Testis (tissue), 2 donors: ENCODE measurements at regions not wholly inside any gene's neighbourhood (a gene's known extent, or its start where the extent isn't known, plus 50 kb on each side); places are given as distances from the start of the nearest gene placed in this dataset.

Source experiments
- DNase-seq: peaks from one replicate; pipeline ENCODE4 v3.0.0-alpha.2; 2019
- H3K27ac ChIP-seq, 2 donors: fragments of 200-600 bp; sonication (generic); one replicate each; pipeline ENCODE4 v1.5.1; 2019
- H3K27me3 ChIP-seq: fragments of 200-600 bp; sonication (generic); one replicate; pipeline ENCODE4 v1.5.1; 2019
- H3K36me3 ChIP-seq: fragments of 200-600 bp; sonication (generic); one replicate; pipeline ENCODE4 v1.5.1; 2017; ENCODE audit warnings: low read depth; ENCODE audit errors: missing control alignments
- H3K4me1 ChIP-seq: fragments of 200-600 bp; sonication (generic); one replicate; pipeline ENCODE4 v1.5.1; 2019
- H3K4me3 ChIP-seq, 2 donors: fragments of 200-600 bp; sonication (generic); one replicate each; pipeline ENCODE4 v1.5.1; 2017 to 2019
- H3K9me3 ChIP-seq: fragments of 200-600 bp; sonication (generic); one replicate; pipeline ENCODE4 v1.5.1; 2017
- CTCF ChIP-seq, 3 experiments: fragments of 450-650 bp in 2 of 3; fragments of 200-600 bp in 1 of 3; sonication (generic) in 1 of 3; IDR thresholded peaks; one replicate each; pipeline ENCODE4 v1.5.1; 2016 to 2019; ENCODE audit warnings: antibody characterized with exemption in 3 of 3, mild to moderate bottlenecking in 2 of 3, moderate library complexity in 1 of 3
- POLR2A ChIP-seq: fragments of 450-650 bp; IDR thresholded peaks from one replicate; pipeline ENCODE4 v1.6.1; 2017; ENCODE audit warnings: antibody characterized with exemption, mild to moderate bottlenecking, moderate library complexity
- WGBS, 2 donors: methylation state at CpG; one replicate each; pipeline ENCODE4 v1.1.5; 2018; 5-methylcytosine and 5-hydroxymethylcytosine counted together
- intact Hi-C: fragments of 100-400 bp; cut with DNase I; formaldehyde crosslinking; loops from one replicate; pipeline ENCODE4 v1.15.1; 2023; ENCODE audit warnings: low total_unique reads

GRCh38 chr11:86186386-86186785 lies 58.2 kb upstream of the EED start:
- no peaks in the 10 kb centered on the region for H3K4me1 ChIP-seq
- H3K27ac ChIP-seq, result peak overlapping the region in 1 of 2 donors; percentile 0
- no peaks in the 10 kb centered on the region for H3K9me3 ChIP-seq
- WGBS, 2 donors, result 62 to 64% methylated on average over 4 of the region's 4 CpGs
- H3K27me3 ChIP-seq, result no peaks in the 10 kb centered on the region
- H3K4me3 ChIP-seq, result no peak overlapping the region
- intact Hi-C loops, result no loop called here
- no peak for DNase-seq
- no peak for TF ChIP-seq POLR2A
- no peak for TF ChIP-seq CTCF (IDR thresholded peaks at IDR 0.05)
- no peaks in the 10 kb centered on the region for H3K36me3 ChIP-seq

- H3K27ac ChIP-seq, result no peak overlapping the region
- DNase-seq, result no peak
- H3K27me3 ChIP-seq, result no peaks in the 10 kb centered on the region
- no peaks in the 10 kb centered on the region for H3K36me3 ChIP-seq
- intact Hi-C loops, result no loop called here
- no peaks in the 10 kb centered on the region for H3K4me1 ChIP-seq
- WGBS, 2 donors, result 69 to 77% methylated on average over 2 of the region's 2 CpGs
- H3K4me3 ChIP-seq, result no peak overlapping the region
- TF ChIP-seq POLR2A, result no peak
- no peak for TF ChIP-seq CTCF (IDR thresholded peaks at IDR 0.05)
- no peaks in the 10 kb centered on the region for H3K9me3 ChIP-seq
Measured at GRCh38 chr11:86185381-86185750, 59.2 kb upstream of the EED start.

GRCh38 chr11:86184728-86185380 lies 59.7 kb upstream of the EED start:
- 87 to 89% methylated on average over 5 of the region's 5 CpGs for WGBS, 2 donors
- intact Hi-C loops, result no loop called here
- no peak overlapping the region for H3K4me3 ChIP-seq
- H3K36me3 ChIP-seq, result no peaks in the 10 kb centered on the region
- H3K9me3 ChIP-seq, result no peaks in the 10 kb centered on the region
- H3K27ac ChIP-seq, result no peak overlapping the region
- H3K27me3 ChIP-seq, result no peaks in the 10 kb centered on the region
- no peaks in the 10 kb centered on the region for H3K4me1 ChIP-seq
- no peak for DNase-seq
- no peak for TF ChIP-seq CTCF (IDR thresholded peaks at IDR 0.05)
- no peak for TF ChIP-seq POLR2A

GRCh38 chr11:86183694-86184093 lies 60.9 kb upstream of the EED start:
- no peaks in the 10 kb centered on the region for H3K36me3 ChIP-seq
- TF ChIP-seq CTCF (IDR thresholded peaks at IDR 0.05) (no peak), POLR2A (no peak)
- intact Hi-C loops, result no loop called here
- no peak overlapping the region for H3K27ac ChIP-seq
- H3K27me3 ChIP-seq, result no peaks in the 10 kb centered on the region
- 68 to 86% methylated on average over 2 of the region's 2 CpGs for WGBS, 2 donors
- no peak for DNase-seq
- H3K4me1 ChIP-seq, result no peaks in the 10 kb centered on the region
- no peaks in the 10 kb centered on the region for H3K9me3 ChIP-seq
- H3K4me3 ChIP-seq, result no peak overlapping the region

GRCh38 chr11:86182976-86183584 lies 61.5 kb upstream of the EED start:
- Histone ChIP-seq H3K27ac (no peak overlapping the region), H3K27me3 (no peaks in the 10 kb centered on the region), H3K4me3 (no peak overlapping the region), H3K4me1 (no peaks in the 10 kb centered on the region), H3K9me3 (no peaks in the 10 kb centered on the region), H3K36me3 (no peaks in the 10 kb centered on the region)
- no peak for DNase-seq
- WGBS, 2 donors, result 78 to 84% methylated on average over 8 of the region's 8 CpGs
- TF ChIP-seq CTCF (IDR thresholded peaks at IDR 0.05), result no peak
- no peak for TF ChIP-seq POLR2A
- intact Hi-C loops, result no loop called here
